HG03558 (cell line): ENCODE measurements at regions not wholly inside any gene's neighbourhood (a gene's known extent, or its start where the extent isn't known, plus 50 kb on each side); places are given as distances from the start of the nearest gene placed in this dataset.
"Not testable (repeated sequence)": the region's sequence is repeated elsewhere in the genome, so short reads cannot be mapped to it uniquely, and the experiment has no call there.

Experiments
- ATAC-seq: cut with Tn5 transposase; IDR thresholded peaks from one replicate; pipeline ENCODE4 v1.9.1; 2021; ENCODE audit warnings: moderate number of reproducible peaks; ENCODE audit not compliant: unreplicated experiment; ENCODE audit errors: extremely low read depth

DNA sequence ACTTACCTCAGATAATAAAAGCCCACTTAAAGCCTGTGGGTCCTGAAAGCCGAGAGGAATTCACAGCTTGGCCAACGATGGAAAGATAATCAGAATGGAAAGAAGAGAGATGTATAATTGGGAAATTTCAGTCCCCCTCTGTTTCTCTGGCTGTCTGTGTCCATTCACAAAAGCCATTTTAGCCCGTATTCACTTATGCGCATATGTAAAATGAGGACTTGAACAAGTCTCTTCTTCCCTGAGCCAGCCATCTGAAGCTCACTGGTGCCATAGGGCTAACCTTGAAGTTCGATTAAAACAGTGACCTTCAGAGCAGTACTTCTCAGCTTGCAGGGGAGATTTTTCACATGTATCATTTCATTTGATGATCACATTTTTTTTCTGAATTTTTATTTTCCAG, 527.2 kb downstream of the GRIN2A start:
- no peak for ATAC-seq

DNA sequence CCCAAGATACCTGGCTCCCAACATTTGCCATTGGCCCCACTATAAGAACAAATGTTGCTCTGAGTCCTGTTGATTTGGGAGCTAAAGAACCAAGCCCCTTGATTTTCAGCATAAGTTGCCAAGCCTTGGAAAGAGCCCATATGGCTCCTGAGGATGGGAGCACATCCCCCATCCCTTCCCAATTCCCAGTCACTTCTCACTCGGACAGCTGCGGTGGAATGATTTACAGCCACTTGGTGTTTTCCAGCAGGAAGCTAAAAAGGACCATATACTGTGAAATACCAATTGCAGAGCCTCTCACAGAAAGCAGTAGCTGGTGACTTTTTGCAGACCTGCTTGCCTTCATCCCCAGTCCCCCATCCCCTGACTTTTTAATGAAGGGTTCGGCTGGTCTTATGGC, 524.6 kb downstream of the GRIN2A start:
- ATAC-seq: no peak

DNA sequence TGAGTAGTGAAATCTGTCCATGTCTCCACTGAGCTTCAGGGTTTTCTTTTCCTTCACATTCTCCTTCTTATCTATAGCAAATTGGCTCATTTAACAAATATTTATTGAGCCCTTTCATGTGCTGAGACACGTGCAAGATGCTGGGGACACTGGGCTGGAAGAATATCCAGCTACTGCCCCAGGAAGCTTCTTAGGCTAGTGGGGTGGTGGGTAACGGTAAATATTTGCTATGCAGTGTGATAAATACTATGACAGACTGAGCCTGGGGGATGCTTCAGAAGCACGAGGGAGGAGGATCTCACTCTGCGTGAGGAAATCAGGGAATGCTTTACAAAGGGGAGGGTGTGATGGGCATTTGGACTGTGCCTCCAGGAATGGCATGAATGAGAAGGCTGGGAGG, 524.1 kb downstream of the GRIN2A start:
- no peak for ATAC-seq

DNA sequence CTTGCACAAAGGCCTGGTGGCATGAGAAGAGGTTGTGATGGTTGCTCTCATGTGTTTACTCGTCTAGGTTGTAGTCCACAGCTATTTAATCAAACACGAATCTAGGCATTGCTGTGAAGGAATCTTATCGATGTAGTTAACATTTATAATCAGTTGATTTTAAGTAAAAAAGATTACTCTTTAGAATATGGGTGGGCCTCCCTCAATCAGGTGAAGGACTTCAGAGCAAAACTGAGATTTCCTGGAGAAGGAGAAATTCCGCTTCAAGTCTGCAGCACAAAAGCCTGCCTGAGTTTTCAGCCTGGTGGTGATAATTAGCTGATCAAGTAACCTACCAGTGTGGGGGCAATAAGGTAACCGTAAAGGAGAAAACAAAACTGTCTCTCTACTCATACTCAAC, 523.6 kb downstream of the GRIN2A start:
- ATAC-seq: no peak

DNA sequence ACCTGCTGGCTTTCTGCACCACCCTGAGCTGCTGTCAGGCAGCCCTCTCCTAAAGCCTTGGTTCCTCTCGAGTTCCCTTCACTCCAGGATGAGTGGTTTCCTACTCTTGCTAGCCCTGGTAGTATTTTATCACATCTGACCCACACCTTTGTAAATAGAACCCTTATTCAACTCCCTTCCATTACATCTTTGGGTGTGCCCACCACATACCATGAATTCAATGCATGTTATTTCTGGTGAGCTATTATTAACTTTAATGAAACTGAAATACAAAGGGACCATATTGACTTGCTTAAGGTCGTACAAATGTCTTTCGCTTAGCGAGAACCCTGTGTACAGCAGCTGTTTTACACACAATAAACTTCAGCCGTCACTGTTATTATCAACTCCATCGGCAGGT, 521.3 kb downstream of the GRIN2A start:
- no peak for ATAC-seq

DNA sequence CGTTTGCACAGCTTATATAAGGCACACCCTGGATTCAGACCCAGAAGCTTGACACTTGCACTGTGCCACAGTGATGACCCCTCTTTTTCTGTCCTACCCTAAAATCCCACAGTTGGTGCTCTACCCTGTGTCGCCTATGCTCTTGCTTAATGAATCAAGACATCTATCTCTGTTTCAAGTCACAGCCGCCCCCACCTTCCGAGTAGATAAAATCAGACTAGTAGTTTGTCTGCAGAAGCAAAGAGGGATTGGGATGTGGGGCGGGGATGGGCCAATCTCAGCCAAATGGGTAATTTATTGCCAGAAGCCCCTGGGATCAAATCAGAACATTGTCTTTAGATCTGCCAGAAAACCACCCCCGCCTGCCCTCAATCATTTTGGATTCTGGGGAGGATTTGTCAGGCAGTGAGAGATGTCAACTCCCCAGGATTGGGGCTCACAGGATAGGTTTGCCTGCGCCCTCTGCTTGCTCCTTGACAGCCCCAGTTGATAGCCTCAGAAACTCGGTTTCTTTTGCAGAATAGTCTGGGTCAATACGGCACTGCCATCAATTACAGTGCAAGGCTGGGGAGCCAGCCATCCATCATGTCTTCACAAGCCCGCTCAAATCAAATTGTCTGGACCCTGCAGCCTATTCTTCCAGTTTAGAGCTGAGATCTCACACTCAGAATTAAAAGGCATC, 520.8 kb downstream of the GRIN2A start:
- no peak for ATAC-seq

DNA sequence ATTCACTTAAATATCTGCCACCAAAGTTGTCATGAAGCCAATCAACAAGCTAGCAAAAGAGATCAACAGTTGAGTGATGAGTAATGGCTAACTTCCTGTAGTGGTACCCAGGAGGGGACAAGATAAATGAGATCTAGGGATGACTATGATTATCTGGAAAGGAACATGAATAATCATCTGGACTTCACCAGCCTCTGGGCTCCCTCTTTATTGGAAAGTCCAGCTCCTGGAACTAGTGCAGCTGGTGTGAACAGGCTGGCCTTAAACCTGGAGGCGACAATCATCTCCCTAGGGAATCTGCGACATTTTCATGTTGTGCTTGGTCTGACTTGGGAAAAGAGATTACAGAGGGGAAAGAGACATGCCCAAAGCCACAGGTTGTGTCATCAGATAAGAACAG, 518.6 kb downstream of the GRIN2A start:
- no peak for ATAC-seq

DNA sequence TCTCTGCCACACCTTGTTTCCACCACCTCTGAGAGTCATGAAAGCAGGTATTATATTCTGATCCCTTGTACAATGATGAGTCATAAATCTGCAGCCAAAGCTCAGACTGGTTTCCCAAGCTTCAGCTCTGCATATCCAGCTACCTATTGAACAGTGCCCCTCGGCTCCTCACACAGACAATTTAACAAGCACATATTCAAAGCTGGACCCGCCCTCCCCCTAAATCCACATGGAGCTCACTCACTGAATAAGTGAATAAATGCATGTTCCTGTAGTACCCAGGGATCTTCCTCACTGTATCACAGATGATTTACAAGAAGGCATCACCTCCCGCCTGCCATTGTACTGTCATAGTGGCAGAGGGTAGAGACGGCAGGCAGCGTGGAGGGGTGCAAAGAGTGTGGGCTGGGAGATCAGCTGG, 516.4 kb downstream of the GRIN2A start:
- ATAC-seq: no peak

DNA sequence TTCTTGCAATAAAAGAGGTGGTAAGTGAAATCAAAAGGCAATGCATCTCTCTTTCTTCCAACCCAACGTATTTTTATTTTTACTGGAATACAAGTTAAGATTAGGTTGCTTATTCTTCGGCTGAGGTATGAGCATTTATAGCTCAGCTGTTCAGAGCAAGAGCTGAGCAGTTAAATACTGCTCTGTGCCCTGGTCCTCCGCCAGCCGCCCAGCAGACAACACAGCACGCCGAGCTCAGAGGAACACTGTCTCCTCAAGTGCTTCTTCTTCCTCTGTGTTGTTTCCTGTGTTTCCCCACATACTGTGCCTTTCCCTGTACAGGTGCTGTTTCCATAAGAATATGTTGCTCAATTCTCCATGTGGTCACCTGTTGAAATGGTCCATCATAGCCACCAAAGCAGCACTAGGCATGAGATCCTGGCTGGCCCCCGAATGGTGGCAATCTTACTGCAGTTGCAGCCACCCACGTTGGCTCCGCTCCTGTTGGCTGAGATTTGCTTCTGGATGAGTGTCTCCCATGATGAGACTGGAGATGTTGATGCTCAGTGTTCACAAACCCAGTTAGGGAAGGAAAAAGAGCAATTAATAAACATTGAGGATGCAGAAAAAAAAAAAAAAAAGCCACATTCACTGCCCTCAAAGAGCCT, 515.3 kb downstream of the GRIN2A start:
- ATAC-seq: no peak

DNA sequence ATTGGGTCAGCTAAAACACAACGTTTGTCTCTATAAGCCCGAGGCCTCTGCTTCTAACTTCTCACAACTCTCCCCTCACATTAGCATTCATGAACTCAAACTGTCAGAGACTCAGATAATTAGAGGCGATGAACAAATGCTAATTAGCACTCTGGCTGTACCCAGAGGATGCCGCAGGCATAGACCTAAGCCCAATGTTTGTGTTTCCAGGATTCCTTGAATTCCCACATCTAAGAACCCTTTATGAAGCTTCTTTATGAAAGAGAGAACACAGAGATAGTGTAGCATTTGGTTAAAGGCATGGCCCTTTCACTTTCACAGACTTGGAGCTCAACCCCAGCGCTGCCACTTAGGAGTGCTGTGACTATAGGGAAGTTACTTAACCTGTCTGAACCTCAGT, 512.2 kb downstream of the GRIN2A start:
- no peak for ATAC-seq

DNA sequence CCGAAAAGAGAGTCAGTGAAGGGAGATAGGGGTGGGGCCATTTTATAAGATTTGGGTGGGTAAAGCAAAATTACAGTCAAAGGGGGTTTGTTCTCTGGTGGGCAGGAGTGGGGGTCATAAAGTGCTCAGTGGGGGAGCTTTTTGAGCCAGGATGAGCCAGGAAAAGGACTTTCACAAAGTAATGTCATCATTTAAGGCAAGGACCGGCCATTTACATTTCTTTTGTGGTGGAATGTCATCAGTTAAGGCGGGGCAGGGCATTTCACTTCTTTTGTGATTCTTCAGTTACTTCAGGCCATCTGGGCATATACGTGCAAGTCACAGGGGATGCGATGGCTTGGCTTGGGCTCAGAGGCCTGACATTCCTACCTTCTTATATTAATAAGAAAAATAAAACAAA, 511.6 kb downstream of the GRIN2A start:
- not testable (repeated sequence) for ATAC-seq

DNA sequence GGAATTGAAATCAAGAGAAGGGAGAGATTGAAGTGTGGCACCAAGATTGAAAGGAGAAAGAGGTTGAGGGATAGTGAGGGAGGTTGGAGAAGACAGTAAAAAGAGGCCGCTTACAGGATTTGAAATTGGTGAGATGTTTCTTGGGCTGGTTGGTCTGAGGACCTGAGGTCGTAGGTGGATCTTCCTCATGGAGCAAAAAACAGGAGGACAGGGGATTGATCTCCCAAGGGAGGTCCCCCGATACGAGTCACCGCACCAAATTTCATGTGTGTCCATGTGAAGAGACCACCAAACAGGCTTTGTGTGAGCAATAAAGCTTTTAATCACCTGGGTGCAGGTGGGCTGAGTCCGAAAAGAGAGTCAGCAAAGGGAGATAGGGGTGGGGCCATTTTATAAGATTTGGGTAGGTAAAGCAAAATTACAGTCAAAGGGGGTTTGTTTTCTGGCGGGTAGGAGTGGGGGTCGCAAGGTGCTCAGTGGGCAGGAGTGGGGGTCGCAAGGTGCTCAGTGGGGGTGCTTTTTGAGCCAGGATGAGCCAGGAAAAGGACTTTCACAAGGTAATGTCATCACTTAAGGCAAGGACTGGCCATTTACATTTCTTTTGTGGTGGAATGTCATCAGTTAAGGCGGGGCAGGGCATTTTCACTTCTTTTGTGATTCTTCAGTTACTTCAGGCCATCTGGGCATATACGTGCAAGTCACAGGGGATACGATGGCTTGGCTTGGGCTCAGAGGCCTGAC, 505.5 kb downstream of the GRIN2A start:
- not testable (repeated sequence) for ATAC-seq

DNA sequence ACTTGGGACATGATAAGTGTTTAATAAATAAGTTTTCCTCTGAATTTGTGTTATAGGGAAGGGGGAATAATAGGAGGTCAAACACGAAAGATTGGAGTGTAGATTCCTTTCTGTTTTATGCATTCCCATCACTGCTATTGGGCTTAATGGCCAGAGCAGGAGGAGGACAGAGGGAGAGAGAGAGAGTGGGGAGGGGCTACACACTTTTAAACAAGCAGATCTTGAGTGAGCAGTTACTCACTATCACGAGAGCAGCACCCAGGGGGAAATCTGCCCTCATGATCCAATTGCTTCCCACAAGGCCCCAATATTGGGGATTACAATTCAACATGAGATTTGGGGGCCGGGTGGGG, 505.0 kb downstream of the GRIN2A start:
- ATAC-seq: no peak

DNA sequence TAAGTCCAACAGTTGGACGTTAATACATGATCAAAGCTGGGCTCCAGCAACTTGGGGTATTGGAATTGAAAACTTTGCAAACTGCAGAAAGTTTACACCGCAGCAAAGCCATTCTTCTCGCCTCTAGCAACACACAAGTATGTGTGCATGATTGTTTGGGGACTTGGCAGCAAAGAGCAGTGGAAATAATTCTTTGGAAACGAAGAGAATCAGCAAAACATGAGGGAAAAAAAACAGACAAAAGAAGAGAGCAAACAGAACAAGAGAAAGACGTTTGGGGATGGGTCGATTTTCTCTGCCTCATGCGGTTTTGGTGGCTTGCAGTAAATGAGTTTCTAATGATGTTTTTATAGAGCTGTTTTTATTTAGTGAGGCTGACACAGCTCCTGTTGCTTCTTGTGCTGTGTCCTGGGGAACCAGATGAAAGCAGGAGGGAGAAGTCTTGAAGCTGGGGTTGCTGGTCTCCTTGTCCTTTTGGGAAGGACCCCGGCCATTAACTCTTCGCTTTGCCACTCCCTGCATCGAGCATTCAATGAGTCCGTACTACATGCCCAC, 502.9 kb downstream of the GRIN2A start:
- ATAC-seq: no peak

DNA sequence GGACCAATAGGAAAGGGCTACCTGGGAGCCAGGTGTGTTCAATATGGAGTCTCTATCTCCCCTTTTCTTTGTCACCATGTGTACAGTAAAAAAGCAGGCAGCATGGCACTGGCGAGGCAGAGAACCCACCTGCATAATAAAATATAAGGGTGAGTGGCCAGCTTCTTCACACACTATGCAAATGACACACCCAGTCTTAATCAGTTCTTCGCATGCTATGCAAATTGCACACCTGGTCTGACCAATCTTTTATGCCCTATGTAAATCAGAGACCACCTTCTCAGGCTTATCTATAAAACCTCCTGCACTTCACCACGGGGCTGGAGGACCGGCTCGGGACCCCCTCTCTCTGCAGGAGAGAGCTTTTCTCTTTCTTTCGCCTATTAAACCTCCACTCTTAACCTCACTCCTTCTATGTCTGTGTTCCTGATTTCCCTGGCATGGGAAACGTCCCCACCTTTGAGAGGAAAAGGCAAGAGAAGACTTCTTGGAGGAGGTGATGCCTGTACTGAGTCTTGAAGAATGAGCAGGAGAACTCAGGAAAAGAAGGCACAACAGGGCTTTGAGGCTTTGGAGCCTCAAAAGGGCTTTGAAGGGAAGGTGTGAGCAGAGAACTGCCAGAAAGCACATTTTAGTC, 502.1 kb downstream of the GRIN2A start:
- ATAC-seq: no peak

DNA sequence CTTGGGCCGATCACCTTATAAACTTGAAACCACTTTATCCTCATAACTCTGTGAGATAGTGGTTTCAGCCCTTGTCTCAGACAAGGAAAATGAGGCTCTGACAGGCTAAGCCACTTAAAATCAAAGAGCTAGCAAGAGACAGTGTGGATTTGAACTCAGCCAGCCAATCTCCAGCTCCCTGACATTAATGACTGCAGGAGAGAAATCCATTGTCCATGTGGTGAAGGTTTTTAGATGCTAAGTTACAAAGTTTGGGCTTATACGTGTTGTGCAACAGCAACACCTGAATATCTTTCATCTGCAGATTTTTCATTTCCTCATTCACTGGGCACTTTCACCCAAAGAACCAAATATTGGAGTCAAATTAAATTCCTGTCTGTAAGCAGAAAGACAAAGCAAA, 501.3 kb downstream of the GRIN2A start:
- ATAC-seq: no peak

DNA sequence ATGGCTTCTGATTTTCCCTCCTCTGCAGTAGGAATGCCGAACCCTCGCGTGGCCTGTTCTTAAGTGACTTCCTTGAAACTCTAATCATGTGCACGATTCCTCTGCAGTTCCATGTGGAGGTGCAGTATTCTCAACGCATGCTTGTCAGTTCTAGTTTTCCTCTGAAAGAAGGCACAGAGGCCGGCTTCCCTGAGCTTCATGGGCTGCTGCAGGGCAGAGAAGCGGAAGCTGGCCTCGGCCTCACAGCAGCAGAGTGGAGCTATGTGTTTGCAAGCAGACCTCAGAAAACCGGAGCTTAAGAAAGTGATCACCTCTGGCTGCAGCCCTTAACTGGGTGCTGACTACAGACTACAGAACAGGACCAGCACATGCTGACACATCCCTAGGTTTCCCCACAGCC, 500.7 kb downstream of the GRIN2A start:
- ATAC-seq: no peak

DNA sequence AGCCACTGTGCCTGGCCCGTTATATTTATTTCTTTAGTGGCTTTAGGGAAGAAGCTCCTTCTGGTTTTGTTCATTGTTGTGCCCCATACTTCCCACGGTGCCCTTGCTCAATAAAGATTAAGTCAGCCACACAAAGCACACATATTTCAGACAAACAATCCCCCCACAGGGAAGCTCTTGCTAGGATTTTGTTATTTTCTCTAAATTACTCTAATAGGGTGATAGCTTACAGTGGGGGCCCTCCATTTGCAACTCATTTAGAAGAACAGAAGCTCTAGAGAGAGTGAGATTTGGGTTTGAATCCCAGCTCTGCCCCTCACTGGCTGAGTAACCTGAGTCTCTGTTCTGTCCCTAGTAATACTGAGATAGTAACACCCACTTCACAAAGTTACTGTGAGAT, 499.9 kb downstream of the GRIN2A start:
- no peak for ATAC-seq

DNA sequence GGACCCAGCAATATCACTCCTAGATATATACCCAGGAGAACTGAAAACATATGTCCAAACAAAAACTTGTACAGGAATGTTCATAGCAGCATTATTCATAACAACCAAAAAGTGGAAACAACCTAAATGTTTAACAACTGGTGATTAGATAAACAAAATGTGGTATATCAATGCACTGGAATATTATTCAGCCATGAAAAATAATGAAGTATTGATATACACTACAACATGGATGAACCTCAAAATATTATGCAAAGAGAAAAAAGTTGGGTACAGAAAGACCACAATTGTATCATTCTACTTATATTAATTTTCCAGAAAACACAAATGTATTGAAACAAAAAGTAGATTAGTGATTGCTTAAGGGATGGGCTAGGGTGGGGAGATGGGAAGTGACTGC, 498.6 kb downstream of the GRIN2A start:
- no peak for ATAC-seq

DNA sequence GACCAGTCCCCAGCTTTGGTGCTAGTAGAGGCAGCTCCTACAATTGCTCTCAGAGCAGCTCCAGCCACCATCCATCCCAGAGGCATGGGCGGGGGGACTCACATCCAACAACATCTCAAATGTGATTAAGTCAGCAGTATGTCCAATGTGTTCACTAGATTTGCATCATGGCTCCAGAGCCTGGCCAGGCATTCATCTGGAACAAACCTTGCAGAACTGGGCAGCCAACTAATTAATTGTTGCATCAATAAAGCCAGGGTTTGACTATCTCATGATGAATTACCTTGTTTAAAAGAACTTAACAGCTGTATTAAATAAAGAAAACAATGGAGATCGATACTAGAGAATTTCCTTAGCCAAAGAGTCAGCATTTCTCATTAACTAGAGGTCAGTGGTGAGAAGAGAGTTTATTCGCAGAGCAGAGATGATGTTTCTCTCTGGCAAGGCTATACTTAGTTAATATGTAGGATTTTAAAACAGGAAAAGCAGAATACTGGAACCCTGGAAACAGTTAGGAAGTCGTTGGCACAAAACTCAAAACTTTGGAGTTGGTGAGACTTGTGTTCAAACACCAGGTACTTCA, 494.4 kb downstream of the GRIN2A start:
- no peak for ATAC-seq

DNA sequence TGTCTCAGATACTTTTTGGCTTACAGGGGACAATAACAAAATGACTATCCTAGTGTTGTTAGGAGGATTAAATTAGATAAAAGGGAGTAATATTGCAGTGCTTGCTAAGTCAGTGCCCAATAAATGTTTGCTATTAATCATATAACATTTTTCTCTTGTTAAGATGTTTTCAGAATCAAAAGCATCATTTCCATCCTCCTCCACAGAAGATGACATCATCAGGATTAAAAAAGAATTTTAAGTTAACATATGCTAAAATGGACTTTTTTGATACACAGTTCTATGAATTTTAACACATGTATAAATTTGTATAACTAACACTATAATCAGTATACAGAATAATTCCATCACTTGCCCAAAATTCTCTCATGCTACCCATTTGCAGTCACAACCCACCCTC, 492.6 kb downstream of the GRIN2A start:
- ATAC-seq: no peak
